Left ventricle myocardium inferior (tissue), 1 donor: ENCODE measurements at regions not wholly inside any gene's neighbourhood (a gene's known extent, or its start where the extent isn't known, plus 50 kb on each side); places are given as distances from the start of the nearest gene placed in this dataset.

Experiments
- DNase-seq: peaks from one replicate; pipeline ENCODE4 v3.0.0-alpha.2; 2020
- H3K27ac ChIP-seq: fragments of 200-600 bp; replicated peaks from 2 replicates; pipeline ENCODE4 v1.8.0; 2021
- H3K27me3 ChIP-seq: fragments of 200-600 bp; 2 replicates; pipeline ENCODE4 v1.8.0; 2021; ENCODE audit warnings: low read depth
- H3K36me3 ChIP-seq: fragments of 200-600 bp; 2 replicates; pipeline ENCODE4 v1.8.0; 2021
- H3K4me1 ChIP-seq: fragments of 200-600 bp; 2 replicates; pipeline ENCODE4 v1.8.0; 2021
- H3K4me3 ChIP-seq: fragments of 200-600 bp; 2 replicates; pipeline ENCODE4 v1.8.0; 2021; ENCODE audit warnings: mild to moderate bottlenecking, moderate library complexity
- H3K9me3 ChIP-seq: fragments of 200-600 bp; replicated peaks from 2 replicates; pipeline ENCODE4 v1.8.0; 2021
- CTCF ChIP-seq: fragments of 200-600 bp; IDR thresholded peaks from 2 replicates; pipeline ENCODE4 v1.8.0; 2021; ENCODE audit warnings: antibody characterized with exemption, mild to moderate bottlenecking, borderline replicate concordance
- intact Hi-C: fragments of 100-400 bp; cut with micrococcal nuclease; formaldehyde crosslinking; loops from one replicate; pipeline ENCODE4 v1.11.0; 2022
- donor health status: DM: no; HTN: yes; CAD: no; lungs with severe emphysema.

- Histone ChIP-seq H3K36me3 (no peaks in the 10 kb centered on the region), H3K27ac (no peak overlapping the region), H3K4me3 (no peak overlapping the region), H3K27me3 (peaks cover 33% of the 10 kb centered on the region), H3K4me1 (no peaks in the 10 kb centered on the region), H3K9me3 (no peaks in the 10 kb centered on the region)
- TF ChIP-seq CTCF, result no peak
- DNase-seq, result peak; percentile 6
- intact Hi-C loops, result no loop called here
Observed at GRCh38 chr22:44393066-44393465, 80.3 kb upstream of the SHISAL1 start.

- no peaks in the 10 kb centered on the region for H3K4me1 ChIP-seq
- H3K36me3 ChIP-seq, result no peaks in the 10 kb centered on the region
- intact Hi-C loops, result no loop called here
- no peaks in the 10 kb centered on the region for H3K9me3 ChIP-seq
- no peak overlapping the region for H3K4me3 ChIP-seq
- peaks cover 39% of the 10 kb centered on the region for H3K27me3 ChIP-seq
- TF ChIP-seq CTCF, result no peak
- DNase-seq, result peak; percentile 2
- no peak overlapping the region for H3K27ac ChIP-seq
Observed at GRCh38 chr22:44392446-44392921, 79.7 kb upstream of the SHISAL1 start.

- no peak for TF ChIP-seq CTCF
- no peaks in the 10 kb centered on the region for H3K36me3 ChIP-seq
- H3K27ac ChIP-seq, result no peak overlapping the region
- H3K27me3 ChIP-seq, result peaks cover 46% of the 10 kb centered on the region
- intact Hi-C loops, result no loop called here
- no peaks in the 10 kb centered on the region for H3K9me3 ChIP-seq
- no peak overlapping the region for H3K4me3 ChIP-seq
- DNase-seq, result peak; percentile 1
- H3K4me1 ChIP-seq, result no peaks in the 10 kb centered on the region
Observed at GRCh38 chr22:44391481-44392445, 79.0 kb upstream of the SHISAL1 start.

GRCh38 chr22:44391015-44391414 is 78.3 kb upstream of the SHISAL1 start:
- no peak overlapping the region for H3K27ac ChIP-seq
- no peak overlapping the region for H3K4me3 ChIP-seq
- no peaks in the 10 kb centered on the region for H3K4me1 ChIP-seq
- peaks cover 48% of the 10 kb centered on the region for H3K27me3 ChIP-seq
- DNase-seq, result no peak
- H3K36me3 ChIP-seq, result no peaks in the 10 kb centered on the region
- no peaks in the 10 kb centered on the region for H3K9me3 ChIP-seq
- no peak for TF ChIP-seq CTCF
- intact Hi-C loops, result no loop called here

- peak; percentile 2 for DNase-seq
- Histone ChIP-seq H3K4me3 (no peak overlapping the region), H3K9me3 (no peaks in the 10 kb centered on the region), H3K4me1 (no peaks in the 10 kb centered on the region), H3K27me3 (peaks cover 46% of the 10 kb centered on the region), H3K27ac (no peak overlapping the region), H3K36me3 (no peaks in the 10 kb centered on the region)
- intact Hi-C loops, result no loop called here
- no peak for TF ChIP-seq CTCF
Observed at GRCh38 chr22:44390613-44390970, 77.8 kb upstream of the SHISAL1 start.
